CD4-positive, alpha-beta T cell treated with Interleukin-15 for 4 hours (primary cell): ENCODE measurements at regions not wholly inside any gene's neighbourhood (a gene's known extent, or its start where the extent isn't known, plus 50 kb on each side); places are given as distances from the start of the nearest gene placed in this dataset.
"Not testable (repeated sequence)": the region's sequence is repeated elsewhere in the genome, so short reads cannot be mapped to it uniquely, and the experiment has no call there.

Source experiments
- DNase-seq: peaks from one replicate; pipeline ENCODE4 v3.0.0-alpha.2; 2020; ENCODE audit warnings: low spot score

GRCh38 chr16:73403291-73403690 is 355.4 kb upstream of the ZFHX3 start:
- DNase-seq = no peak

- no peak for DNase-seq
These were observed 353.0 kb upstream of the ZFHX3 start for GRCh38 chr16:73400951-73401350.

- no peak for DNase-seq
These were observed 352.1 kb upstream of the ZFHX3 start for GRCh38 chr16:73399997-73400396.

- DNase-seq = no peak
These were observed 351.6 kb upstream of the ZFHX3 start for GRCh38 chr16:73399486-73399885.

- not testable (repeated sequence) for DNase-seq
These were observed 350.7 kb upstream of the ZFHX3 start for GRCh38 chr16:73398604-73399003.

- no peak for DNase-seq
These were observed 348.6 kb upstream of the ZFHX3 start for GRCh38 chr16:73396556-73396955.

GRCh38 chr16:73390936-73391335 is 343.0 kb upstream of the ZFHX3 start:
- DNase-seq = no peak

GRCh38 chr16:73390491-73390890 is 342.6 kb upstream of the ZFHX3 start:
- no peak for DNase-seq

GRCh38 chr16:73389085-73389484 is 341.2 kb upstream of the ZFHX3 start:
- DNase-seq = no peak

- no peak for DNase-seq
These were observed 340.1 kb upstream of the ZFHX3 start for GRCh38 chr16:73387979-73388378.

- DNase-seq = no peak
These were observed 337.8 kb upstream of the ZFHX3 start for GRCh38 chr16:73385696-73386095.

GRCh38 chr16:73384506-73385089 is 336.7 kb upstream of the ZFHX3 start:
- DNase-seq = no peak

GRCh38 chr16:73383988-73384365 is 336.0 kb upstream of the ZFHX3 start:
- no peak for DNase-seq

- DNase-seq = no peak
These were observed 335.5 kb upstream of the ZFHX3 start for GRCh38 chr16:73383195-73383987.

GRCh38 chr16:73378471-73378870 is 330.5 kb upstream of the ZFHX3 start:
- no peak for DNase-seq

GRCh38 chr16:73371584-73372319 is 323.8 kb upstream of the ZFHX3 start:
- no peak for DNase-seq

GRCh38 chr16:73369851-73370250 is 321.9 kb upstream of the ZFHX3 start:
- no peak for DNase-seq

GRCh38 chr16:73368715-73369114 is 320.8 kb upstream of the ZFHX3 start:
- no peak for DNase-seq

GRCh38 chr16:73365016-73365551 is 317.2 kb upstream of the ZFHX3 start:
- DNase-seq = no peak

GRCh38 chr16:73364413-73364812 is 316.5 kb upstream of the ZFHX3 start:
- no peak for DNase-seq

GRCh38 chr16:73361061-73361460 is 313.1 kb upstream of the ZFHX3 start:
- no peak for DNase-seq

GRCh38 chr16:73356401-73357079 is 308.6 kb upstream of the ZFHX3 start:
- no peak for DNase-seq
